ENCODE measurements at regions not wholly inside any gene's neighbourhood (a gene's known extent, or its start where the extent isn't known, plus 50 kb on each side); places are given as distances from the start of the nearest gene placed in this dataset.

DNA sequence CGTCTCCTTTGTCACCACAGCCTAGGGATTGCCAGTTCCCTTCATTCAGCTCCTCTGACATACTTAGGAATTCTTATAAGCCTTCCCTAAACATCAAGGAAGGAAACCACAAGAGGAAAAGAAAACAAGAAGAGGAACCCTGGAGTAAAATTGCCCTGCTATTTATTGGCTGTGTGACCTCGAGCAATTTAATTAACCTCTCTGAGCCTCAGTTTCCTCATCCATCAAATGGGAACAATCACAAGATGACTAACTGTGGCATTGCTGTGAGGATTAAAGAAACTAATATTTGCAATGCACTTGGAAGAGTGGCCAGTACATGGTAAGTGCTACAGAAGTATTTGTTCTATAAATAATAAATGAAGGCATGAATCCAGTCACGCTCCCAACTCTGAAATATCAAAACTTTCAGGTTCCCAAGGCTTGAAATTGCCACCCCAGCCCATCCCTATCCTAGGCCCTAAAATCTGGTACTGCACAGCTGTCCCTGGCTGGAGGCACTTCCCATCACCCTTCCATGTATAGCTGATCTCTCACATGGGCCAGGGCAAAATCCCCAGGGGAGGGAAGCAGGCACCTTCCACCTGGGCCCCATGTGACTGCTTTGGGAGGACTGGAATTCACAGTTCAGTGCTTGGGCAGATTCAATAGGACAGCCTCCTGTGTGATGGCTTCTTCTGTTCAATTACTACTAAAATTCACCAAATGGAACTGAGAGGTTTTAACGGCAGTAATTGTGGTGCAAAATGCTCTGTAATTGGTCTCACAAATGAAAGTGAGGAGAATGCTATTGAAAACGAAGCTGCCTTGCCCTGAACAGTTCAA is 78.0 kb upstream of the MAFB start:
- TF ChIP-seq, protein P1, sequence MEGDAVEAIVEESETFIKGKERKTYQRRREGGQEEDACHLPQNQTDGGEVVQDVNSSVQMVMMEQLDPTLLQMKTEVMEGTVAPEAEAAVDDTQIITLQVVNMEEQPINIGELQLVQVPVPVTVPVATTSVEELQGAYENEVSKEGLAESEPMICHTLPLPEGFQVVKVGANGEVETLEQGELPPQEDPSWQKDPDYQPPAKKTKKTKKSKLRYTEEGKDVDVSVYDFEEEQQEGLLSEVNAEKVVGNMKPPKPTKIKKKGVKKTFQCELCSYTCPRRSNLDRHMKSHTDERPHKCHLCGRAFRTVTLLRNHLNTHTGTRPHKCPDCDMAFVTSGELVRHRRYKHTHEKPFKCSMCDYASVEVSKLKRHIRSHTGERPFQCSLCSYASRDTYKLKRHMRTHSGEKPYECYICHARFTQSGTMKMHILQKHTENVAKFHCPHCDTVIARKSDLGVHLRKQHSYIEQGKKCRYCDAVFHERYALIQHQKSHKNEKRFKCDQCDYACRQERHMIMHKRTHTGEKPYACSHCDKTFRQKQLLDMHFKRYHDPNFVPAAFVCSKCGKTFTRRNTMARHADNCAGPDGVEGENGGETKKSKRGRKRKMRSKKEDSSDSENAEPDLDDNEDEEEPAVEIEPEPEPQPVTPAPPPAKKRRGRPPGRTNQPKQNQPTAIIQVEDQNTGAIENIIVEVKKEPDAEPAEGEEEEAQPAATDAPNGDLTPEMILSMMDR (IDR thresholded peaks at IDR 0.05; ENCODE audit: insufficient read depth, low read depth, low read length) = no peak
- no peak for TF ChIP-seq EZH2 (IDR thresholded peaks at IDR 0.05; ENCODE audit: insufficient read depth, low read length)
